ENCODE measurements at regions not wholly inside any gene's neighbourhood (a gene's known extent, or its start where the extent isn't known, plus 50 kb on each side); places are given as distances from the start of the nearest gene placed in this dataset.
"Not testable (repeated sequence)": the region's sequence is repeated elsewhere in the genome, so short reads cannot be mapped to it uniquely, and the experiment has no call there.

GRCh38 chr1:66462313-66462712 lies 71.6 kb upstream of the SGIP1 start:
- DNase-seq, result no peak

- no peak for DNase-seq
These were observed 69.6 kb upstream of the SGIP1 start for GRCh38 chr1:66464351-66464750.

- DNase-seq, result no peak
These were observed 69.2 kb upstream of the SGIP1 start for GRCh38 chr1:66464802-66465201.

- DNase-seq, result not testable (repeated sequence)
These were observed 67.3 kb upstream of the SGIP1 start for GRCh38 chr1:66466695-66467094.

GRCh38 chr1:66468722-66469121 lies 65.2 kb upstream of the SGIP1 start:
- DNase-seq, result no peak

GRCh38 chr1:66475940-66476339 lies 58.0 kb upstream of the SGIP1 start:
- DNase-seq, result no peak

- no peak for DNase-seq
These were observed 57.2 kb upstream of the SGIP1 start for GRCh38 chr1:66476774-66477173.

- DNase-seq, result no peak
These were observed 55.8 kb upstream of the SGIP1 start for GRCh38 chr1:66478116-66478515.

GRCh38 chr1:66480162-66480561 lies 53.8 kb upstream of the SGIP1 start:
- DNase-seq, result no peak

- not testable (repeated sequence) for DNase-seq
These were observed 52.7 kb upstream of the SGIP1 start for GRCh38 chr1:66481215-66481614.

Measured in stimulated activated CD4-positive, alpha-beta T cell treated with anti-CD3 and anti-CD28 coated beads, Interleukin-2, amount 100 ng/mL, for 48 hours (primary cell).